HepG2 (cell line): ENCODE measurements at regions not wholly inside any gene's neighbourhood (a gene's known extent, or its start where the extent isn't known, plus 50 kb on each side); places are given as distances from the start of the nearest gene placed in this dataset.

Experiments used
- FLYWCH1 ChIP-seq: sonication (generic); formaldehyde crosslinking; IDR thresholded peaks from 2 replicates; pipeline ENCODE4 v1.8.1; 2023; ENCODE audit warnings: mild to moderate bottlenecking, missing genetic modification reagents
- HIC2 ChIP-seq: sonication (generic); formaldehyde crosslinking; IDR thresholded peaks from 2 replicates; pipeline ENCODE4 v1.9.0; 2022; ENCODE audit warnings: low read depth, missing genetic modification reagents
- HMGXB4 ChIP-seq, 2 experiments: sonication (generic) in 1 of 2; formaldehyde crosslinking in 1 of 2; IDR thresholded peaks; 2 replicates each; pipeline versions ENCODE4 v1.4.0 to v1.6.1; 2018 to 2020; ENCODE audit warnings: missing genetic modification reagents in 2 of 2, borderline replicate concordance in 1 of 2, low read depth in 1 of 2, mild to moderate bottlenecking in 1 of 2, missing biosample characterization in 1 of 2
- KDM2A ChIP-seq: sonication (generic); formaldehyde crosslinking; IDR thresholded peaks from 2 replicates; pipeline ENCODE4 v1.4.0; 2020; ENCODE audit warnings: low read depth, missing genetic modification reagents, borderline replicate concordance
- TGIF2 ChIP-seq: IDR thresholded peaks from 2 replicates; pipeline ENCODE4 v1.6.1; 2016; ENCODE audit warnings: control low read depth, missing compliant biosample characterization
- ZNF510 ChIP-seq: sonication (generic); formaldehyde crosslinking; IDR thresholded peaks from 2 replicates; pipeline ENCODE4 v1.4.0; 2020; ENCODE audit warnings: low read depth, mild to moderate bottlenecking, missing genetic modification reagents
- ZNF879 ChIP-seq: sonication (generic); formaldehyde crosslinking; IDR thresholded peaks from 2 replicates; pipeline ENCODE4 v1.8.1; 2023; ENCODE audit warnings: missing genetic modification reagents
- TF ChIP-seq, protein P1 (sequence below): sonication (generic); formaldehyde crosslinking; conservative IDR thresholded peaks from 2 replicates; pipeline ENCODE4 v1.8.0; 2022; ENCODE audit warnings: missing genetic modification reagents
- TF ChIP-seq, protein P2 (sequence below): sonication (generic); formaldehyde crosslinking; IDR thresholded peaks from 2 replicates; pipeline ENCODE4 v1.8.1; 2023; ENCODE audit warnings: mild to moderate bottlenecking, missing genetic modification reagents, borderline replicate concordance

DNA sequence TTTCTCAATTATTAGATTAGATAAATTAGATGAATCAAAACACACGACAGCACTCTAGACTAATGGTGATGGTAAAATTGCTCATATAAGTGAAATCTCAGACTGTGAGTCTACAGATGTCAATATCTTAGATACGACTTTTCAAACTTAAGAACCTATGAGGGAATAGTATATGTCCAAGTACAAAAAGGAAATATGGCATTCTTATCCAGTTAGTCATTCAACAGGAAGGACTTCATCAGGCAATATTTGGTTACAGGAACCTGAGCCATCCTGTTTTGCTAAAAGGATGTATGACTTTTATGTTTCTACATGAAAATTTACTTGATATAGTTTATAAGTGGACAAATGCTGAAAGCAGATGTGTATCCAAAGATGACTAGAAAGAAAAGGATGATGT lies 107.0 kb downstream of the CT47B1 start (continued):
- no peak for TF ChIP-seq FLYWCH1 (CRISPR knock-in tag)
- no peak for TF ChIP-seq TGIF2
- TF ChIP-seq, protein P1, sequence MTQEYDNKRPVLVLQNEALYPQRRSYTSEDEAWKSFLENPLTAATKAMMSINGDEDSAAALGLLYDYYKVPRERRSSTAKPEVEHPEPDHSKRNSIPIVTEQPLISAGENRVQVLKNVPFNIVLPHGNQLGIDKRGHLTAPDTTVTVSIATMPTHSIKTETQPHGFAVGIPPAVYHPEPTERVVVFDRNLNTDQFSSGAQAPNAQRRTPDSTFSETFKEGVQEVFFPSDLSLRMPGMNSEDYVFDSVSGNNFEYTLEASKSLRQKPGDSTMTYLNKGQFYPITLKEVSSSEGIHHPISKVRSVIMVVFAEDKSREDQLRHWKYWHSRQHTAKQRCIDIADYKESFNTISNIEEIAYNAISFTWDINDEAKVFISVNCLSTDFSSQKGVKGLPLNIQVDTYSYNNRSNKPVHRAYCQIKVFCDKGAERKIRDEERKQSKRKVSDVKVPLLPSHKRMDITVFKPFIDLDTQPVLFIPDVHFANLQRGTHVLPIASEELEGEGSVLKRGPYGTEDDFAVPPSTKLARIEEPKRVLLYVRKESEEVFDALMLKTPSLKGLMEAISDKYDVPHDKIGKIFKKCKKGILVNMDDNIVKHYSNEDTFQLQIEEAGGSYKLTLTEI (CRISPR knock-in tag) = no peak
- TF ChIP-seq, protein P2, sequence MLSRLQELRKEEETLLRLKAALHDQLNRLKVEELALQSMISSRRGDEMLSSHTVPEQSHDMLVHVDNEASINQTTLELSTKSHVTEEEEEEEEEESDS (CRISPR knock-in tag) = no peak
- no peak for TF ChIP-seq ZNF510 (CRISPR knock-in tag)
- TF ChIP-seq HIC2 (CRISPR knock-in tag) = no peak
- TF ChIP-seq HMGXB4 (CRISPR knock-in tag; IDR thresholded peaks at IDR 0.05; ENCODE audit: borderline replicate concordance in 1 of 2, low read depth in 1 of 2) = no peak
- TF ChIP-seq KDM2A (CRISPR knock-in tag) = no peak
- no peak for TF ChIP-seq ZNF879
- TF ChIP-seq, all 625 proteins: peak for 0
